ENCODE measurements at regions not wholly inside any gene's neighbourhood (a gene's known extent, or its start where the extent isn't known, plus 50 kb on each side); places are given as distances from the start of the nearest gene placed in this dataset.

GRCh38 chr5:9955586-9955985 is 294.1 kb downstream of the ATPSCKMT start:
- no peak for TF ChIP-seq CTCF (IDR thresholded peaks at IDR 0.05)
- no peak for TF ChIP-seq EZH2 (IDR thresholded peaks at IDR 0.05)
- no peak for TF ChIP-seq EZH2phosphoT487 (IDR thresholded peaks at IDR 0.05)

All from neural progenitor cell (in vitro differentiated cells).